Stimulated activated CD4-positive, alpha-beta T cell treated with anti-CD3 and anti-CD28 coated beads, TNF-alpha, amount 100 ng/mL, for 24 hours (primary cell): ENCODE measurements at regions not wholly inside any gene's neighbourhood (a gene's known extent, or its start where the extent isn't known, plus 50 kb on each side); places are given as distances from the start of the nearest gene placed in this dataset.
A peak's percentile ranks its signal among the peaks of the same experiment; 100 is the strongest.
"Not testable (repeated sequence)": the region's sequence is repeated elsewhere in the genome, so short reads cannot be mapped to it uniquely, and the experiment has no call there.

ENCODE experiments used
- DNase-seq, 3 experiments: peaks; one replicate each; pipeline ENCODE4 v3.0.0-alpha.2; 2020; ENCODE audit warnings: low read depth in 3 of 3

- DNase-seq = no peak
These were observed 67.7 kb downstream of the SMIM20 start for GRCh38 chr4:25981749-25982148.

GRCh38 chr4:25982962-25983361 lies 68.9 kb downstream of the SMIM20 start:
- no peak for DNase-seq

GRCh38 chr4:25984266-25984665 lies 70.2 kb downstream of the SMIM20 start:
- DNase-seq = no peak

GRCh38 chr4:25984796-25985195 lies 70.8 kb downstream of the SMIM20 start:
- no peak for DNase-seq

- DNase-seq = no peak
These were observed 72.8 kb downstream of the SMIM20 start for GRCh38 chr4:25986807-25987206.

GRCh38 chr4:25991340-25991739 lies 77.3 kb downstream of the SMIM20 start:
- DNase-seq = no peak

- DNase-seq = peak in 1 of 3 experiments; percentile 28
These were observed 79.6 kb downstream of the SMIM20 start for GRCh38 chr4:25993395-25994185.

- not testable (repeated sequence) for DNase-seq
These were observed 80.6 kb downstream of the SMIM20 start for GRCh38 chr4:25994577-25994976.

- no peak for DNase-seq
These were observed 86.4 kb downstream of the SMIM20 start for GRCh38 chr4:26000274-26000950.

- no peak for DNase-seq
These were observed 87.4 kb downstream of the SMIM20 start for GRCh38 chr4:26001413-26001812.

- no peak for DNase-seq
These were observed 87.8 kb downstream of the SMIM20 start for GRCh38 chr4:26001816-26002215.

- DNase-seq = no peak
These were observed 89.0 kb downstream of the SMIM20 start for GRCh38 chr4:26003056-26003455.

GRCh38 chr4:26004290-26004689 lies 90.3 kb downstream of the SMIM20 start:
- no peak for DNase-seq

- no peak for DNase-seq
These were observed 91.7 kb downstream of the SMIM20 start for GRCh38 chr4:26005764-26006163.

- DNase-seq = no peak
These were observed 94.7 kb downstream of the SMIM20 start for GRCh38 chr4:26008737-26009136.

GRCh38 chr4:26009502-26009901 lies 95.5 kb downstream of the SMIM20 start:
- no peak for DNase-seq

GRCh38 chr4:26010304-26010703 lies 96.3 kb downstream of the SMIM20 start:
- DNase-seq = no peak

- no peak for DNase-seq
These were observed 99.6 kb downstream of the SMIM20 start for GRCh38 chr4:26013629-26014028.

- no peak for DNase-seq
These were observed 101.2 kb downstream of the SMIM20 start for GRCh38 chr4:26015133-26015651.

- DNase-seq = no peak
These were observed 101.9 kb downstream of the SMIM20 start for GRCh38 chr4:26015906-26016305.

GRCh38 chr4:26017531-26017930 lies 103.5 kb downstream of the SMIM20 start:
- DNase-seq = no peak

- DNase-seq = not testable (repeated sequence)
These were observed 104.1 kb downstream of the SMIM20 start for GRCh38 chr4:26017961-26018700.
